WTC11 (cell line): ENCODE measurements at regions not wholly inside any gene's neighbourhood (a gene's known extent, or its start where the extent isn't known, plus 50 kb on each side); places are given as distances from the start of the nearest gene placed in this dataset.

Experiments used
- NFYB ChIP-seq: sonication (generic); formaldehyde crosslinking; conservative IDR thresholded peaks from 2 replicates; pipeline ENCODE4 v1.8.0; 2022; ENCODE audit warnings: low read depth, missing genetic modification reagents
- NR3C1 ChIP-seq: sonication (generic); formaldehyde crosslinking; conservative IDR thresholded peaks from 2 replicates; pipeline ENCODE4 v1.8.1; 2023; ENCODE audit warnings: low read depth, mild to moderate bottlenecking, missing genetic modification reagents
- TEAD4 ChIP-seq: sonication (generic); formaldehyde crosslinking; IDR thresholded peaks from 2 replicates; pipeline ENCODE4 v1.8.0; 2022; ENCODE audit warnings: mild to moderate bottlenecking, missing genetic modification reagents
- ZNF423 ChIP-seq: fragments of 250-450 bp; sonication (Bioruptor Pico); IDR thresholded peaks from 2 replicates; pipeline ENCODE4 v2.1.2; 2022; ENCODE audit warnings: mild to moderate bottlenecking, moderate library complexity
- TF ChIP-seq, protein P1 (sequence below): fragments of 200-600 bp; IDR thresholded peaks from 2 replicates; pipeline ENCODE4 v1.8.0; 2022; ENCODE audit warnings: antibody characterized with exemption
- TF ChIP-seq, protein P2 (sequence below): sonication (generic); formaldehyde crosslinking; IDR thresholded peaks from 2 replicates; pipeline ENCODE4 v1.8.0; 2023; ENCODE audit warnings: mild to moderate bottlenecking, missing genetic modification reagents
- TF ChIP-seq, protein P3 (sequence below): fragments of 250-450 bp; sonication (Bioruptor Pico); IDR thresholded peaks from 2 replicates; pipeline ENCODE4 v1.9.0; 2021; ENCODE audit warnings: moderate library complexity, mild to moderate bottlenecking, inconsistent platforms, borderline replicate concordance

GRCh38 chr11:93936460-93936859 is 84.7 kb upstream of the HEPHL1 start:
- no peak for TF ChIP-seq NR3C1 (CRISPR knock-in tag)
- TF ChIP-seq, protein P1, sequence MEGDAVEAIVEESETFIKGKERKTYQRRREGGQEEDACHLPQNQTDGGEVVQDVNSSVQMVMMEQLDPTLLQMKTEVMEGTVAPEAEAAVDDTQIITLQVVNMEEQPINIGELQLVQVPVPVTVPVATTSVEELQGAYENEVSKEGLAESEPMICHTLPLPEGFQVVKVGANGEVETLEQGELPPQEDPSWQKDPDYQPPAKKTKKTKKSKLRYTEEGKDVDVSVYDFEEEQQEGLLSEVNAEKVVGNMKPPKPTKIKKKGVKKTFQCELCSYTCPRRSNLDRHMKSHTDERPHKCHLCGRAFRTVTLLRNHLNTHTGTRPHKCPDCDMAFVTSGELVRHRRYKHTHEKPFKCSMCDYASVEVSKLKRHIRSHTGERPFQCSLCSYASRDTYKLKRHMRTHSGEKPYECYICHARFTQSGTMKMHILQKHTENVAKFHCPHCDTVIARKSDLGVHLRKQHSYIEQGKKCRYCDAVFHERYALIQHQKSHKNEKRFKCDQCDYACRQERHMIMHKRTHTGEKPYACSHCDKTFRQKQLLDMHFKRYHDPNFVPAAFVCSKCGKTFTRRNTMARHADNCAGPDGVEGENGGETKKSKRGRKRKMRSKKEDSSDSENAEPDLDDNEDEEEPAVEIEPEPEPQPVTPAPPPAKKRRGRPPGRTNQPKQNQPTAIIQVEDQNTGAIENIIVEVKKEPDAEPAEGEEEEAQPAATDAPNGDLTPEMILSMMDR = no peak
- no peak for TF ChIP-seq TEAD4
- TF ChIP-seq, protein P2, sequence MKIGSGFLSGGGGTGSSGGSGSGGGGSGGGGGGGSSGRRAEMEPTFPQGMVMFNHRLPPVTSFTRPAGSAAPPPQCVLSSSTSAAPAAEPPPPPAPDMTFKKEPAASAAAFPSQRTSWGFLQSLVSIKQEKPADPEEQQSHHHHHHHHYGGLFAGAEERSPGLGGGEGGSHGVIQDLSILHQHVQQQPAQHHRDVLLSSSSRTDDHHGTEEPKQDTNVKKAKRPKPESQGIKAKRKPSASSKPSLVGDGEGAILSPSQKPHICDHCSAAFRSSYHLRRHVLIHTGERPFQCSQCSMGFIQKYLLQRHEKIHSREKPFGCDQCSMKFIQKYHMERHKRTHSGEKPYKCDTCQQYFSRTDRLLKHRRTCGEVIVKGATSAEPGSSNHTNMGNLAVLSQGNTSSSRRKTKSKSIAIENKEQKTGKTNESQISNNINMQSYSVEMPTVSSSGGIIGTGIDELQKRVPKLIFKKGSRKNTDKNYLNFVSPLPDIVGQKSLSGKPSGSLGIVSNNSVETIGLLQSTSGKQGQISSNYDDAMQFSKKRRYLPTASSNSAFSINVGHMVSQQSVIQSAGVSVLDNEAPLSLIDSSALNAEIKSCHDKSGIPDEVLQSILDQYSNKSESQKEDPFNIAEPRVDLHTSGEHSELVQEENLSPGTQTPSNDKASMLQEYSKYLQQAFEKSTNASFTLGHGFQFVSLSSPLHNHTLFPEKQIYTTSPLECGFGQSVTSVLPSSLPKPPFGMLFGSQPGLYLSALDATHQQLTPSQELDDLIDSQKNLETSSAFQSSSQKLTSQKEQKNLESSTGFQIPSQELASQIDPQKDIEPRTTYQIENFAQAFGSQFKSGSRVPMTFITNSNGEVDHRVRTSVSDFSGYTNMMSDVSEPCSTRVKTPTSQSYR (CRISPR knock-in tag) = no peak
- TF ChIP-seq ZNF423 = no peak
- no peak for TF ChIP-seq NFYB (CRISPR knock-in tag)
- TF ChIP-seq, protein P3, sequence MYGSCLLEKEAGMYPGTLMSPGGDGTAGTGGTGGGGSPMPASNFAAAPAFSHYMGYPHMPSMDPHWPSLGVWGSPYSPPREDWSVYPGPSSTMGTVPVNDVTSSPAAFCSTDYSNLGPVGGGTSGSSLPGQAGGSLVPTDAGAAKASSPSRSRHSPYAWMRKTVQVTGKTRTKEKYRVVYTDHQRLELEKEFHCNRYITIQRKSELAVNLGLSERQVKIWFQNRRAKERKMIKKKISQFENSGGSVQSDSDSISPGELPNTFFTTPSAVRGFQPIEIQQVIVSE = no peak
